CD14-positive monocyte (primary cell): ENCODE measurements at regions not wholly inside any gene's neighbourhood (a gene's known extent, or its start where the extent isn't known, plus 50 kb on each side); places are given as distances from the start of the nearest gene placed in this dataset.
A peak's percentile ranks its signal among the peaks of the same experiment; 100 is the strongest.

ENCODE experiments used
- DNase-seq, 3 donors: peaks; one replicate each; pipeline ENCODE4 v3.0.0-alpha.2; 2011 to 2022
- H2AFZ ChIP-seq: 2 replicates; pipeline ENCODE4 v1.6.0; 2012; ENCODE audit warnings: mild to moderate bottlenecking, low read depth, low read length, inconsistent platforms; ENCODE audit not compliant: insufficient read depth, poor library complexity, severe bottlenecking
- H3K27ac ChIP-seq, 2 donors: 1 replicate in 1 of 2; 2 replicates in 1 of 2; pipeline ENCODE4 v1.5.1; 2012 to 2013; ENCODE audit warnings: low read length in 2 of 2, control low read depth in 1 of 2, inconsistent platforms in 1 of 2, low read depth in 1 of 2, mild to moderate bottlenecking in 1 of 2
- H3K27me3 ChIP-seq, 2 donors: one replicate each; pipeline versions ENCODE4 v1.6.0 to v1.6.1; 2011 to 2013; ENCODE audit warnings: low read length in 2 of 2; ENCODE audit not compliant: control insufficient read depth in 2 of 2, insufficient read depth in 2 of 2
- H3K36me3 ChIP-seq, 2 donors: replicated peaks in 1 of 2; 1 replicate in 1 of 2; 2 replicates in 1 of 2; pipeline versions ENCODE4 v1.5.1 to v1.6.1; 2012 to 2013; ENCODE audit warnings: low read length in 2 of 2, control low read depth in 1 of 2, inconsistent platforms in 1 of 2, mild to moderate bottlenecking in 1 of 2; ENCODE audit not compliant: insufficient read depth in 2 of 2, control insufficient read depth in 1 of 2
- H3K4me1 ChIP-seq, 2 donors: 1 replicate in 1 of 2; 2 replicates in 1 of 2; pipeline versions ENCODE4 v1.5.1 to v1.6.1; 2012 to 2013; ENCODE audit warnings: low read length in 2 of 2, control low read depth in 1 of 2, inconsistent platforms in 1 of 2, mild to moderate bottlenecking in 1 of 2, moderate library complexity in 1 of 2; ENCODE audit not compliant: insufficient read depth in 2 of 2, control insufficient read depth in 1 of 2
- H3K4me2 ChIP-seq: replicated peaks from 2 replicates; pipeline ENCODE3; 2012; ENCODE audit warnings: low read length, moderate library complexity, mild to moderate bottlenecking; ENCODE audit not compliant: poor library complexity, severe bottlenecking; ENCODE audit errors: extremely low read depth
- H3K4me3 ChIP-seq, 3 experiments: fragments of 200-600 bp in 1 of 3; sonication (generic) in 1 of 3; replicated peaks in 1 of 3; 1 replicate in 2 of 3; 2 replicates in 1 of 3; pipeline ENCODE4 v1.5.1; 2011 to 2013; ENCODE audit warnings: low read length in 3 of 3, mild to moderate bottlenecking in 3 of 3, control low read depth in 2 of 3, low read depth in 2 of 3, inconsistent platforms in 1 of 3, moderate library complexity in 1 of 3
- H3K79me2 ChIP-seq: 2 replicates; pipeline ENCODE4 v1.6.0; 2012; ENCODE audit warnings: mild to moderate bottlenecking, control low read depth, inconsistent platforms, low read length, moderate library complexity; ENCODE audit not compliant: insufficient read depth
- H3K9ac ChIP-seq: 2 replicates; pipeline ENCODE4 v1.6.0; 2017; ENCODE audit warnings: low read length, mild to moderate bottlenecking; ENCODE audit not compliant: insufficient read depth, poor library complexity, severe bottlenecking
- H3K9me3 ChIP-seq, 2 donors: replicated peaks in 1 of 2; 1 replicate in 1 of 2; 2 replicates in 1 of 2; pipeline versions ENCODE4 v1.5.1 to v1.6.1; 2012 to 2013; ENCODE audit warnings: low read length in 2 of 2, control low read depth in 1 of 2; ENCODE audit not compliant: control insufficient read depth in 1 of 2, insufficient read depth in 1 of 2
- H4K20me1 ChIP-seq: 2 replicates; pipeline ENCODE4 v1.6.0; 2012; ENCODE audit warnings: mild to moderate bottlenecking, low read length, control low read depth, moderate library complexity; ENCODE audit not compliant: insufficient read depth
- H3K27ac Mint-ChIP-seq, 7 donors: one replicate each; pipeline ENCODE4 v1.8.0; 2020; ENCODE audit warnings: mild to moderate bottlenecking in 7 of 7, mixed read lengths in 7 of 7, moderate library complexity in 6 of 7, inconsistent platforms in 2 of 7
- H3K27me3 Mint-ChIP-seq, 3 donors: one replicate each; pipeline ENCODE4 v1.8.0; 2021 to 2022; ENCODE audit warnings: low read depth in 3 of 3, mild to moderate bottlenecking in 3 of 3, mixed read lengths in 3 of 3, moderate library complexity in 3 of 3, inconsistent platforms in 1 of 3
- H3K36me3 Mint-ChIP-seq, 2 donors: one replicate each; pipeline ENCODE4 v1.8.0; 2020; ENCODE audit warnings: mixed read lengths in 2 of 2, inconsistent platforms in 1 of 2, mild to moderate bottlenecking in 1 of 2
- H3K4me1 Mint-ChIP-seq: one replicate; pipeline ENCODE4 v1.8.0; 2020; ENCODE audit warnings: mild to moderate bottlenecking, mixed read lengths
- H3K4me3 Mint-ChIP-seq, 2 donors: one replicate each; pipeline ENCODE4 v1.8.0; 2020; ENCODE audit warnings: mild to moderate bottlenecking in 2 of 2, mixed read lengths in 2 of 2, moderate library complexity in 1 of 2
- H3K9me3 Mint-ChIP-seq, 7 donors: one replicate each; pipeline ENCODE4 v1.8.0; 2020 to 2022; ENCODE audit warnings: mixed read lengths in 7 of 7, mild to moderate bottlenecking in 6 of 7, moderate library complexity in 6 of 7, inconsistent platforms in 2 of 7
- WGBS: methylation state at CpG from one replicate; pipeline ENCODE4 v1.1.5; 2013; ENCODE audit warnings: missing lambda C conversion rate; ENCODE audit not compliant: insufficient coverage; 5-methylcytosine and 5-hydroxymethylcytosine counted together
- intact Hi-C, 2 donors: fragments of 100-400 bp; cut with micrococcal nuclease; formaldehyde crosslinking; loops; one replicate each; pipeline versions ENCODE4 v1.15.0 to v1.15.1; 2023
- TF ChIP-seq, protein P1 (sequence below): fragments of 200-600 bp; IDR thresholded peaks from one replicate; pipeline ENCODE4 v1.8.0; 2022; ENCODE audit warnings: antibody characterized with exemption, mild to moderate bottlenecking

DNA sequence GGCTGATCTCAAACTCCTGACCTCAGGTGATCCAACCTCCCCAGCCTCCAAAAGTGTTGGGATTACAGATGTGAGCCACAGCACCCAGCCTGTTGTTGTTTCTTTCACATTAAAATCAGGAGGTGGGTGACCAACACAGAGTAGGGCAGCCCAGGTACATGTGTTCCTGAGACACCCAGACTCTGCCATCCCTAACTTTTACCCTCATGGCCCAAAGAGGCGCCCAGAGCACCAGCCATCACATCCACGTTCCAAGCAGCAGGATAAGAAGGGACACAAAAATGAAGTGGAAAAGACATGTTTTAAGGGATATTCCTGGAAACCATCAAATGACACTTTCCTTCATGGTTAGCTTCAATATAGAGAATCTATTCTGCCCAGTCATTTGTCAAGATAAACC is 159.6 kb upstream of the KLF6 start:
- H3K4me1 Mint-ChIP-seq, result peaks cover 6% of the 10 kb centered on the region

DNA sequence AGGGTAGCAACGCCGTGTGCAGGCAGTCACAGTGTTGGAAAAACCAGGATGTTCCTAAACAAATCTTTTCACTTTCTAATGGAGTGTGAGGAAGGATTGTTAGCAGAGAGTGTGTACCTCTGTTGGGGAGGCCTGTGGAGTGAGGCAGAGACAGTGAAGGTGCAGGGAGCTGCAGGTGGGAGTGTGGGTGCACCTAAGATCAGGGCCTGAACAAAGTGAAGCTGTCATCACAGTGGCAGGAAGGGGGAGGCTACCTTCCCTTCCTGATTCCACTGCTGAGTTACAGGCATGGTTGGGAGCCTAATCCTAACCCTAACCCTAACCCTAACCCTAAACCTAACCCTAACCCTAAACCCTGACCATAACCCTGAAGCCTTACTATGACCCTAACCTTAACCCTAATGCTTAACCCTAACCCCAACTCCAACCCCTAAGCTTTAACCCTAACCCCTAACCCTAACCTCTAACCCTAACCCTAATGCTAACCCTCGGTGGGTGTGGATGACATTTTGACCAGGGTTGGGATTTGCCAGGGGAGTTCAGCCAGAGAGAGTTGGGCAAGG is 158.8 kb upstream of the KLF6 start:
- Histone ChIP-seq H3K4me2 (no peak overlapping the region), H3K79me2 (no peaks in the 10 kb centered on the region), H4K20me1 (no peaks in the 10 kb centered on the region), H3K4me3 (no peak overlapping the region), H3K36me3 (no peaks in the 10 kb centered on the region), H3K9me3 (peaks cover 0 to 4% of the 10 kb centered on the region in 2 donors), H3K4me1 (no peaks in the 10 kb centered on the region), H3K27ac (no peak overlapping the region), H3K9ac (no peak overlapping the region), H2AFZ (no peak overlapping the region), H3K27me3 (no peaks in the 10 kb centered on the region)
- TF ChIP-seq, protein P1, sequence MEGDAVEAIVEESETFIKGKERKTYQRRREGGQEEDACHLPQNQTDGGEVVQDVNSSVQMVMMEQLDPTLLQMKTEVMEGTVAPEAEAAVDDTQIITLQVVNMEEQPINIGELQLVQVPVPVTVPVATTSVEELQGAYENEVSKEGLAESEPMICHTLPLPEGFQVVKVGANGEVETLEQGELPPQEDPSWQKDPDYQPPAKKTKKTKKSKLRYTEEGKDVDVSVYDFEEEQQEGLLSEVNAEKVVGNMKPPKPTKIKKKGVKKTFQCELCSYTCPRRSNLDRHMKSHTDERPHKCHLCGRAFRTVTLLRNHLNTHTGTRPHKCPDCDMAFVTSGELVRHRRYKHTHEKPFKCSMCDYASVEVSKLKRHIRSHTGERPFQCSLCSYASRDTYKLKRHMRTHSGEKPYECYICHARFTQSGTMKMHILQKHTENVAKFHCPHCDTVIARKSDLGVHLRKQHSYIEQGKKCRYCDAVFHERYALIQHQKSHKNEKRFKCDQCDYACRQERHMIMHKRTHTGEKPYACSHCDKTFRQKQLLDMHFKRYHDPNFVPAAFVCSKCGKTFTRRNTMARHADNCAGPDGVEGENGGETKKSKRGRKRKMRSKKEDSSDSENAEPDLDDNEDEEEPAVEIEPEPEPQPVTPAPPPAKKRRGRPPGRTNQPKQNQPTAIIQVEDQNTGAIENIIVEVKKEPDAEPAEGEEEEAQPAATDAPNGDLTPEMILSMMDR, result no peak
- WGBS, result 100% methylated on average over 2 of the region's 3 CpGs
- Mint-ChIP-seq H3K4me3 (no peak overlapping the region), H3K4me1 (peaks cover 3% of the 10 kb centered on the region), H3K27me3 (peaks cover 3 to 8% (median 5%) of the 10 kb centered on the region in 3 donors), H3K9me3 (peaks cover 0 to 10% (median 4%) of the 10 kb centered on the region in 7 donors), H3K27ac (peak overlapping the region in 1 of 7 donors; percentile 7), H3K36me3 (no peaks in the 10 kb centered on the region)
- intact Hi-C loops, result no loop called here
- no peak for DNase-seq

More for the DNA sequence above, 159.6 kb upstream of the KLF6 start:
- no peaks in the 10 kb centered on the region for H3K27me3 ChIP-seq
- no peak overlapping the region for H3K27ac ChIP-seq
- TF ChIP-seq, protein P1, result no peak
- no peaks in the 10 kb centered on the region for H4K20me1 ChIP-seq
- no peaks in the 10 kb centered on the region for H3K4me1 ChIP-seq
- whole genome bisulfite sequencing, result no CpG with 5 or more reads among the region's 2 CpGs
- no peak for DNase-seq
- H3K36me3 ChIP-seq, result no peaks in the 10 kb centered on the region
- H3K36me3 Mint-ChIP-seq, result no peaks in the 10 kb centered on the region
- H3K27me3 Mint-ChIP-seq, result peaks cover 6 to 8% (median 7%) of the 10 kb centered on the region in 3 donors
- H3K27ac Mint-ChIP-seq, result no peak overlapping the region
- no peak overlapping the region for H3K4me3 ChIP-seq
- intact Hi-C loops, result no loop called here
- no peak overlapping the region for H2AFZ ChIP-seq
- no peak overlapping the region for H3K4me3 Mint-ChIP-seq
- H3K4me2 ChIP-seq, result no peak overlapping the region
- no peak overlapping the region for H3K9ac ChIP-seq
- H3K9me3 ChIP-seq, result peaks cover 0 to 4% of the 10 kb centered on the region in 2 donors
- no peaks in the 10 kb centered on the region for H3K79me2 ChIP-seq
- peaks cover 0 to 6% (median 2%) of the 10 kb centered on the region in 7 donors for H3K9me3 Mint-ChIP-seq
